SHP77 (cell line): ENCODE measurements at regions not wholly inside any gene's neighbourhood (a gene's known extent, or its start where the extent isn't known, plus 50 kb on each side); places are given as distances from the start of the nearest gene placed in this dataset.
"Not testable (repeated sequence)": the region's sequence is repeated elsewhere in the genome, so short reads cannot be mapped to it uniquely, and the experiment has no call there.

Experiments used
- DNase-seq, 2 experiments: peaks; one replicate each; lab custom pipeline; 2025; lab: John Stamatoyannopoulos, UW

DNA sequence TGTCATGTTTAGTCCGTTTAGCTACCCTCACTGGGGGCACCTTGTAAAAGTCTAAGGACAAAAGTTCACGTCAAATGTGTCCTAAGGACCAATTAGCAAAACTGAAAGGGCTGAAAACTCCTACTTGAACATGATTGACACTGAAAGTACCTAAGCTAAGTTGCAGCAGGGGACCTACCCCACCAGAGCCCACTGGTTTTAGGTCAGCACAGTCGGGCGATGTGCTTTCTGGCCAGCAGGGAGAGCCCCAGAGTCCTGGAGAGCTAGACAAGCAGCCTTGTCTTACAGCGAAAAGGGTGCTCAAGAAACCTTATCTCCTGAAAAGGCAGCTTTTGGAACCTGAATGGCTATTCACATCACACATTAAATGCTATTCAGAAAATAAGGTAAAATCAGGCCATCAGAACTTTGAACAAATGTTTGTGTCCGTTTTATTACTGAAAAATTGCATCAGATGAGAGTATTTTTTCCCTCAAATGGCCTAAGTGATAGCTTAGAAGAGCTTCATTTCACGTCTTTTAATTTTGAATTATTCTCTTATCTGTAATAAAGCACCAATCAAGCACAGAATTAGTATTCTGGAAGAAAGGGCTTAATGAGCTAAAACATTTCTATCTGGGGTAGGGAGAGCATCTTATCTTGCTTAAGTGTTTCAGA, 52.2 kb upstream of the MKI67 start:
- DNase-seq: peak; percentile 15 to 28

DNA sequence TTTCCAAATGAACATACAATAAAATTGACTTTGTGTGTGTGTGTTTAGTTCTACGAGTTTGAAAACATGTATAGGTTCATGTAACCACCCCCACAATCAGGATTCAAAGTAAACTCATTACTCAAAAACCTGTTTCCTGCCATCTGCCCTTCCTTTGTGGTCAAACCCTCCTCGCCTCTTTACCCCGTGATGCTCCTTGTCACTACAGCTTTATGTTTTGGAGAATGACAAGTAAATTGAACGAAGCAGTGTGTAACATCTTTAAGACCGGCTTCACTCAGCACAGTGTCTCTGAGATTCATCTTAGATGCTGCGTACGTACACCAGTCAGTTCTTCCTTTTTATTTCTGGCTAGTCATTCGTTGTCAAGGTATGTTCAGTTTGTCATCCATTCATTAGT, 54.6 kb upstream of the MKI67 start:
- peak in 1 of 2 experiments; percentile 8 for DNase-seq

DNA sequence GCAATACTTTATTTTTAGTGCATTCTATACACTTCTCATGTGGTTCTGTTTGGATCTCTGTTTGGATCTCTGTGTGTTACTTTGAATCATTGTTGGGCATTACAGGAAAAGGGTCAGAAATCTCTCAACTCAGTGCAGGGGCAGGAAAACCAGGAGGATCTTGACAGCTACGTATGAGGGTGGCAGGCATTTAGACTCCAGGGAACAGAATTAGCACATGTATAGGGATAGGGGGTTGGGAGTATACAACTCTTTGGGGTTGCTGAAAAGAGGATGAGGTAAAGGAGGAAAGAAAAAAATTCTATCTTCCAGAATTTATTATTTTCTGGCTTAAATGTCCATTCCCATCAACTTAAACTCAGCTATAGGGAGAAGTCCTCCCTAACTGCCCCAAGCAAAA, 59.4 kb upstream of the MKI67 start:
- no peak for DNase-seq

DNA sequence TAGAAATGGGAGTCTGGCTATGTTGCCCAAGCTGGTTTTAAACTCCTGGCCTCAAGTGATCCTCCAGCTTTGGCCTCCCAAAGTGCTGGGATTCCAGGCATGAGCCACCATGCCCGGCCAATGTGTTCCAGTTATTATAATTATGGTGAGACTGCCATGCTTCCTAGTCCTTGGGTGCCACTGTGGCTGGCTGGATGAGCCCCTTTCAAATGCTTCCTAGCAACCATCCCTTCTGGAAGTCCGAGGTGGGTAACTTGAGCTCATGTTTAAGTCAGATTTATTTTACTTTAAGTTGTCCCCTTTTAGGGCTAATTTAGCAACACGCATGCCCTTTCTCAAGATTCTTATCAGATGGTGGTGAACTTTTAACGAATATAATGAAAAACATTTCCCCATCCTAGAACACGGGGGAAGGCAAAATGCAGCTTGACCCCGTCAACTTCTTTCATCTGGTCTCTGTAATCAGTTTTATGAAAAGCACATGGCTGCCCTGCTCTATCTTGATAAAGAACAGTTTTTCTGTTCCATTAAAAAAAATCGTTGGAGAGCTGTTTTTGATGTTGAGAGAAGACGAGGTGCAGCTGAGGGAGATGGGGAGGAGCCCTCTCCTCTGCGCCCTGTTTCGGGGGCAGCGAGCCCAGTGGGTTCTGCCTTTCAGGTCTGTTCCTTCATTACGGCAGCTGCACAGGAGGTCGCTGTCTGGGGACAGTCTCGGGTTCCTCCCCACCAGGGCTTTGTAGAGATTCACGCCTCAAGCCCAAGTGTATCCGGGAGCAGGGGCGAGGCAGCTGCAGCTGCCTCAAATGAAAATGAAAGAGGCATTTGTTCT, 61.0 kb upstream of the MKI67 start:
- no peak for DNase-seq

DNA sequence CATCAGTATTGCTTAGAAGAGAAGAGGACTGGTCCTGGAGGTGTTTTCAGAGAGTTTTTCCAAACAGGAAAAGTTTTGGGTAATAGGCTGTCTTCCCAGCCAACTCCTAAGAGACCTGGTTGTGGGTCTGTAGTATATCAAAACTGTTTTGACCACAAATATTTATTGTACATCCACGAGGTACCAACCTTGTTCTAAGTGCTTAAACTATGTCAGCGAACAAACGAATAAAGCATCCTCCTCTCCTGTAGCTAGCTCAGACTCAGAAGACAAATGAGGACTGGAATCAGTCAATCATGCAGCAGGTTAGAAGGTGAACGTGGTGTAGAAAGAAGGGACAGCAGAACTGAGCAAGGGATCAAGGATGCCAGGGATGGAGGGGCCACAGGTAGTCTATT, 61.6 kb upstream of the MKI67 start:
- DNase-seq: no peak

DNA sequence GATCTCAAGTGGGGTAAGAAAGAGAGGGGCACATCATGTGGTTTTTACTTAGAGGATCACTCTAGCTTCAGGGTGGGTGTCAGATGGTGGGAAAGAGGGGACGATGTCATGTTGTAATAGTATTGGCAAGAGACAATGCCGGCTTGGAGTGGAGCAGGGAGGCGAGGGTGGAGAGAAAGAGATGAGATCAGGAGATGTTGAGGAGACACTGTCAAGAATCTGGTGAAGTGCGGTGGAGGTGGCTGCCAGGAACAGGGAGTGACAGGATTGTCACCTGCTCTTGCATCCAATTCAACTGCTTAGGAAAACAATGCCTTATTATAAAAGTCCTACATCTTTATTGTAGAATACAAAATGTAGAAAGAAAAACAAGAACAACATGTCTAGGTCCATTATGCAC, 63.0 kb upstream of the MKI67 start:
- DNase-seq: no peak

DNA sequence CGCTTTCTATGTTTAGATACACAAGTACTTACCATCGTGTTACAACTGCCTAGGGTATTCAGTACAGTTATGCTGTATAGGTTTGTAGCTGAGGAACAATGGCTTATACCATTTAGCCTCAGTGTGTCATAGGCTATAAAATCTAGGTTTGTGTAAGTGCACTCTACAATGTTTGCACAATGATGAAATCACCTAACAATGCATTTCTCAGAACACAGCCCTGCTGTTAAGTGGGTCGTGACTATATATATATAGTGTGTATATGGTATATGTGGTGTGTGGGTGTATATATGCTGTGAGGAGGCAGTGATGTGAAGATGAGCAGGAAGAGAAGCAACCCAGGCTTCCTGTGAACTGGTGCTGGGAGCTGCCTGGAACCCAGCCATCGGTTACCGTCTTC, 65.6 kb upstream of the MKI67 start:
- peak in 1 of 2 experiments; percentile 10 for DNase-seq

DNA sequence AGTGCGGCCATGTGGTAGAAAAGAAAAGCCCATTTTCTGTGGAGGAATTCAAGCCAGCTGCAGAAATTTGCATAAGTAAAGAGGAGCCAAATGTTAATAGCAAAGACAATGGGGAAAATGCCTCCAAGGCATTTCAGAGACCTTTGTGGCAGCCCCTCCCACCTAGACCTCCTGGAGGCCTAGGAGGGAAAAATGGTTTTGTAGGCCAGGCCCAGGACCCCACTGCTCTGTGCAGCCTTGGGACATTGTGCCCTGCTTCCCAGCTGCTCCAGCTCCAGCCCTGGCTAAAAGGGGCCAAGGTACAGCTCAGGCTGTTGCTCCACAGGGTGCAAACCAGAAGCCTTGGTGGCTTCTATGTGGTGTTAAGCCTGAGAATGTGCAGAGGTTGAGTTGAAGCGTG, 75.6 kb upstream of the MKI67 start:
- not testable (repeated sequence) for DNase-seq

DNA sequence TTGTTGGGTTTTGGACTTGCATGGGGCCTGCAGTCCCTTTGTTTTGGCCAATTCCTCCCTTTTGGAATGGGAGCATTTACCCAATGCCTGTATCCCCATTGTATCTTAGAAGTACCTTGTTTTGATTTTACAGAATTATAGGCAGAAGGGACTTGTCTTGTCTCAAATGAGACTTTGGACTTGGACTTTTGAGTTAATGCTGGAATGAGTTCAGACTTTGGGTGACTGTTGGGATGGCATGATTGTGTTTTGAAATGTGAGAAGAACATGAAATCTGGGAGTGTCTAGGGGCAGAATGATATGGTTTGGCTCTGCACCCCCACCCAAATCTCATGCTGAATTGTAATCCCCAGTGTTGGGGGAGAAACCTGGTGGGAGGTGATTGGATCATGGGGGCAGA, 76.8 kb upstream of the MKI67 start:
- no peak for DNase-seq

DNA sequence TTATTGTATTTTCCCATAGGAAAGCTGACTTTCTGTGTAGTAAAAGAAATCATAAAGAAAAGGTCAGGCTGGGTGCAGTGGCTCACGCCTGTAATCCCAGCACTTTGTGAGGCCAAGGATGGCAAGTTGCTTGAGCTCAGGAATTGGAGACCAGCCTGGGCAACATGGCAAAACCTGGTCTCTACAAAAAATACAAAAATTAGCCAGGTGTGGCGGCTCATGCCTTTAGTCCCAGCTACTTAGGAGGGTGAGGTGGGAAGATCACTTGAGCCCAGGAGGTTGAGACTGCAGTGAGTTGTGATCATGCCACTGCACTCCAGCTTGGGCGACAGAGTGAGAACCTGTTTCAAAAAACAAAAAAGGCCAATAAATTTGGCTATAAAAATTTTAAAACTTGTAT, 79.4 kb upstream of the MKI67 start:
- not testable (repeated sequence) for DNase-seq

DNA sequence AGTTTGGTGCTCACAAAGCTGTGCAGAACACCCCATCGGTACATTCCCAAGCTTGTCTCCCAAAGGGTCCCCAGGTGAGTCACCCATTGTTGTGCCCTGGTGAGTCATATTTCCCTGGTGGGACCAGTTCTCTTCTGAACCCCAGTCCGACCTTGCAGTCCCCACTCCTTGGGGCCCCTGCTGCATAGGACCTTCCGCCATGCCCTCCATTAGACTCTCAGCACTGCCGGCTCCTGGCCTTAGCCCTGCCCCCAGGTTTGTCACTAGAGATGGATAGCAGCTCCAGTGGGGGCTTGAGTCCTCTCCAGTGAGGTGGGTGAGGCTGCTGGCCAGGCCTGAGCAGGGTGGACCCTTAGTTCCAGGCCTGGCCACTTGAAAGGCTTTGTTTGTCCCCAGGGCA, 80.5 kb upstream of the MKI67 start:
- no peak for DNase-seq

DNA sequence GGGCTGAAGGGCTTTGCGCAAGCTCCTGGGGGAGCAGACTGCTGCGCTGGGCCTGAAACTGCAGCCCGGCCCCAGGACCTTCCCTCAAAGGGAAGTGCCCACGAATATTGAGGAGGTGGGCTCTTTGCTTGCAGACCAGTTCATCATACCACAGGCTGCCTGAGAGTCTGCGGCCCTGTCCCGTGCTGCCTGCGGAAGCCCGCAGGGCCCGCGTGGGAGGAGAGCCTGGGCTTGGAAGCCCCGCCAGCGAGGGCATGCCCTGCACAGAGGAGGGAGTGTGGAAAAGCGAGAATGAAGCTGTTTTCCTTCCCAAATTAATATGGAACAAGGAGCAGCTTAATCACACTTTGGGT, 83.6 kb upstream of the MKI67 start:
- no peak for DNase-seq

DNA sequence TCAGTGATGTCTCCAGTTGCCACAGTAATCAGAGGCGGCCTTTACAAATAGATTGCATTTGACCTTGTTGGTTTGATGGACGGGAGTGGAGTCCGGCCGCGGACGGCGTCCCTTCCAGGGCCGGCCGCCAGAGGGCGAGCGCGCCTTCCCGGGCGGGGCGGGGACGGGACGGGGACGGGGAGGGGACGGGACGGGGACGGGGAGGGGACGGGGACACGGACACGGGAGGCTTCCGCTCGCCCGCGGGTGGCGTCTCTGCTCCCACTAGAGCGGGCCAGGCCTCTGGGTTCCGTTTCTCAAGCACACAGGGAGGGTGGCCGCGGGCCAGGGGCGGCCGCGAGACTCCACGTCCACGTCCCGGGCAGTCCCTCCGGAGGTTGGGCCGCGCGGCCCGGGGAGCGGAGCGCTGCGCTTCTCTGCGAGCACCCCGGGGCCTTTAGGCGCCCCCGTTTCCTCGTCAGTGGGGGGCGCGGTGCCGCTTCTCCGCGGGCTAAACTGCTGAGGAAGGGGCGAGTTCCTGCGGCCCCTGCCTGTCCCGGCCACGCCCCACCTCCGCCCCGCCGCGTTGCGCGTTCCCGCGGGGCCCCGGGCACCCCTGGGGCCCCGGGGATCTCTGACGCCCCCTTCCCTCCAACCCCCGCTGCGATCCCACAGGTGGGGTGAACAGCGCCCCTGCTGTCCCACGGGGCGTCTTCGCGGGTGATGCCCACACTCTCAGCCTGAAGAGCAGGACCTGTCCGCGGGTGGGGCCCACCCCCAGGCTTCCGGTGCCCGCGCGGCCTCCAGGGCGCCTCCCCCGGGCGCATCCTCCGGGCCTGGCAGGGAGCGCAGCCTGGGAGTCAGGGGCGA, 84.2 kb upstream of the MKI67 start:
- DNase-seq: no peak

DNA sequence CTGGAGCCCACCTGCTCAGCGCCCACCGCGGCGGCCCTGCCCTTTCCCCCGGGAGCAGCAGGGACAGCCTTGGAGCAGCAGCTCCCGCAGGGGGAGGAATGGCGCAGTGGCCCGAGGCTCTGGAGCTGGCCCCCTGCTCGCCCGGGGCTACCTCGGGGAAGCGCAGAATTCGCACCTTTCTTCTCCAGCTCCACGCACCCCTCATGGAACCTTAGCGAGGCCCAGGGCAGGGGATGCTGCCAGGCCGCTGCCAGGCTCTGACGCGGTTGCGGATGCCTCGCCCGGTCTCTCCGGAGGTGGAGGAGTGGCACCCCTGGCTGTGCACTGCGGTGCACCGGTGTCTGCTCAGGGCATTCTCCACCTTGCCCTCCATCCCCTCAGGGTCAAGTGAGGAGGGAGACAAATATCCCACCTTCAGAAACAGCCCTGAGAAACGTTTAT, 84.9 kb upstream of the MKI67 start:
- no peak for DNase-seq

DNA sequence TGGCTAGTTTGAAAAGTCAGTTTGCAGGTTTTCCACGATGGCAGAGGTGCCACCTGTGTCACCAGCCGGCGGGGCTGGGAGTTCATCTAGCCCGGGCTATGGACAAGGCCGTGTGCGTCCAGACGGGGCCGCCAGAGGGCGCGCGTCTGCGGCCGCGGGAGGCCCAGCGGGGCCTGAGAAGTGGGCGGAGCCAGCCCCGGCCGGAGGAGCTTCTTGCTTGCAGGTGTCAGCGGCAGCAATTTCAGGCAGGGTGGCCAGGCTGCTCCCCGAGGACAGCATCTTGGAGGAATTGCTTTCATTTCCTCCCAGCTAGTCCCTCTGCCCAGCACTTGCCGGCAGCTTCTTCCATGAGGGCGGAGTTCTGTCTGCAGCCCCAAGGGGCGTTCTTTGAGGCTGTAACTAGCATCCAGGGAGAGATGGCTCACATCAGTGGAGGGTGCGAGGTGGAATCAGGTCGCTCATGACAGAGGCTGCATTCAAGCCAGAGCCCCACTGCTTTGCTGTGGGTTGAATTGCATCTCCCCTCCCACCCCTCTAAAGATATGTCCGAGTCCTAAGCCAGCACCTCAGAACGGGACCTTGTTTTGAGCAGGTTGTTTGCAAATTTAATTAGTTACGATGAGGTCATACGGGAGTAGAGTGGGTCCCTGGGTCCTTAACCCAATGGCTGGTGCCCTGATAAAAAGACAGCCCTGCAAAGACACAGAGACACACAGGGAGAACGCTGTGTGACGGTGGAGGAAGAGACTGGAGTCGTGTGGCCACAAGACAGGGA, 85.9 kb upstream of the MKI67 start:
- DNase-seq: peak; percentile 57 to 74

DNA sequence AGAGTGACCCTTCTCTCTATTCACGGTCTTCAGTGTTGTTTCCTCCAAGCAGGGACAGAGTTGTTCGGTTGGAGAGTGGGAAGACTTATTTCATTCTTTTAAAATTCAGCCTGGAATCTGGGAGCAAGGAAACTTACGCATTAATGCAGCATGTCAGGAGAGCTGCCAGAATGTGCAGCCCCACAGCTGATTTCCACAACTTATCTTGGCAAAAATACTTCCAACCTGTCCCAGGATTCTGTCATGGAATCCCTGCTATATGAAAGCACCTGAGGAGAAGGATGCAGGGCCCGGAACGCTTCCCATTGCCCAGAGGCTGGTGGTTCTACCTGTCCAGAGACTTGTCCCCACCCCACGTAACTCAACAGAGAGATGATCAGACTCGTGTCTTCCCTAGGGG, 86.9 kb upstream of the MKI67 start:
- no peak for DNase-seq

DNA sequence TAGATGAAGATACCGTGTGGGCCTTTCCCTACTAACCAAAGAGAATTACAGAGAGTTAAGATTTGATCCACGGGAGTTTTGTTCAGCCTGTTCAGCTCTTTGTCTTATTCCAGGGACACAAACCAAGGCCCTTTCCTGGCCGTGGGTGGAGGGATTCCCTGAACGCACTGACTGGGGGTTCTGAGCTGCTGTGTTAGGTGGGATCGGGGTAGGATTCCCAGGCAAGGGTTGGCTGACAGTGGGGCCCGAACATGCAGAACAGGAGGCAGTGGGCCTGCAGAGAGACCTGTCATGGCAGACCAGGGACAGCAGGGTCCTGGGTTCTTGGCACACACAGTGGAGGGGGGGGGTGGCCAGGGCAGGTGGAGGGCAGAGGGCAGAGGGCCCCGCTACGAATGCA, 89.5 kb upstream of the MKI67 start:
- DNase-seq: no peak

DNA sequence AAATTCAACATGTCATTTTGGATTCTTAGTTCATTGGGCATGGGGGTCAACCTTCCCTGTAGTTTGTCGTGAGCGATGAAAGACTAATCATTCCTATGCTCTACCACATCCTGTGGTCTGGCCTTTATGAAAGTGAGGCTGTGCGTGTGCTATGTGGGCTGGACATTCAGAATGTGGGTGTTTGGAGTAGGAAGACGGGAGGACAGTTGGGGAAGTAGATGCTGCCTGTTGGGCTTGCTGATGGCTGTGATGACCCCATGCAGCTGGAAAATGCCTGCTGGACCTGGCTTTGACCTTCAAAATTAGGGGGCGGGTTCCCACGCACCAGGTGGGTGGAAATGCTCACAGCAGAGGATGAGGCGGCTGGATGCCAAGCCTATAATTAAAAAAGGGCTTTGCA, 90.9 kb upstream of the MKI67 start:
- no peak for DNase-seq

DNA sequence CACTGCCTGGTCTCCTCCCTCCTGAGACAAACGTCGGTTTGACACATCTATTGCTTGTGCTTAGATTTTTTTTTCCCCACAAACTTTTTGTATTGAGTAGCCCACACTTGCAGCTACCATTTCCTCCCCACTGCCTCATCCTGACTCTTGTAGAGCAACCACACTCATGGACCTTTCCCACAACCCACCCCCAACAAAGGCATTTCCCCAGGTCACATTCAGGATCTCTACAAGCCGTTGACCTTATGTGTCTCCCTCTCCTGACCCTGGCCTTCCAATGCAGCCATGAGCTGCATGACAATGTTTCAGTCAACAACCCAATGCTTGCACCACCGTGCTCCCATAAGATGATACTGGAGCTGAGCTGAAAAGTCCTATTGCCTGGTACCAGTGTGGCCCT, 91.9 kb upstream of the MKI67 start:
- no peak for DNase-seq

DNA sequence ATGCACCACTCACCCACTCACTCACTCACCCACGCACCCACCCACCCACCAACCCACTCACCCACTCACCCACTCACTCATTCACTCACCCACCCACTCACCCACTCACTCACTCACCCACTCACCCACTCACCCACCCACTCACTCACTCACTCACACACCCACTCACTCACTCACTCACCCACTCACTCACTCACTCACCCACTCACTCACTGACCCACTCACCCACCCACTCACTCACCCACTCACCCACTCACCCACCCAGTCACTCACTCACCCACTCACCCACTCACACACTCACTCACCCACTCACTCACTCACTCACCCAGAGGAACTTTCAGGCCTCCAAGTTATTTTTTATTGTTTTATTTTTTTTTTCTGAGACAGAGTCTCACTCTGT, 93.1 kb upstream of the MKI67 start:
- DNase-seq: no peak

DNA sequence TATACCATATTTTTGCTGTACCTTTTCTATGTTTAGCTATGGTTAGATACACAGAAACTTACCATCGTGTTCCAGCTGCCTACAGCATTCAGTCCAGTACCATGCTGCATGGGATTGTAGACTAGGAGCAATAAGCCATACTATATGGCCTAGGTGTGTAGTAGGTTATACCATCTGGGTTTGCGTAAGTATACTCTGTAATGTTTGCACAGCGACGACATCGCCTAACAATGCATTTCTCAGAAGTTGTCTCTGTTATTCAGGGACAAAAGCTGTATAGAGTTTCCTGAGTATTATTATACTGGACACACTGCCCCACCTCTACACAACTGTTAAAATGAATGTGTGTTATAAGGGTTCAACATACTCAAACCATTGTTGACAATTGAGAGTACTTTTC, 93.8 kb upstream of the MKI67 start:
- DNase-seq: no peak

DNA sequence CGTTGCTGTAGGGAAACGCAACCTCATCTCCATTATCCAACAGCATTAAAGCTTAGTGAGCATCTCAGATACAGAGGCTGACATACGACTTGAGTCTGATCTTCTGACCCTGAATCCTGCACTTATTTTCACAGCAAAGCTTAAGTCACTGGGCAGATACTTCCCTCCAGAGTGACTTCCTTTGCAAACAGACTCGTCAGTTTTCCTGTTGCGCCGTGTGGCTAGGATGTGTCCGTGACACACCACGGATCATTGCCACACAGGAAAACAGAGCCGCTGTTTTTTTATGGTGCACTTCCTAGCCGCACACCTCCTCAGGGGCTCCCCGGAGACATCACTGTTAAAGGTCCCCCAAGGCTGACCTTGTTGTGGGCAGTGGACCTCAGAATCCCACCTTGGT, 94.9 kb upstream of the MKI67 start:
- no peak for DNase-seq
